ENCODE measurements at regions not wholly inside any gene's neighbourhood (a gene's known extent, or its start where the extent isn't known, plus 50 kb on each side); places are given as distances from the start of the nearest gene placed in this dataset.

DNA sequence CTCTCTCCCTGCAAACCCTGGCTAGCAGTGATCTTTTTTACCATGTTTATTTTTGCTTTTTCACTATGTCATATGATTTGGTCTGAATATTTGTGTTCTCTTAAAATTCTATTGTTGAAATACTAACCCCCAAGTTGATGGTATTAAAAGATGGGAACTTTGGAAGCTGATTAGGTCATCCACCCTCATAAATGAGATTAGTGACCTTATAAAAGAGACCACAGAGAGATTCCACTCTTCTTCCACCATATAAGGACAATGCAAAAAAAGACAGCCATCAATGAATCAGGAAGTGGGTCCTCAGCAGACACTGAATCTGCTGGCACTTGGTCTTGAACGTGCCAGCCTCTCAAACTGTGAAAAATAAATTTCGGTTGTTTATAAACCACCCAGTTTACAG, 112.8 kb upstream of the KCND2 start:
- H3K9me2 ChIP-seq (ENCODE audit: insufficient read depth): peaks cover 10% of the 10 kb centered on the region; the same call in 1 of the 2 replicates
- H3K36me3 Mint-ChIP-seq (ENCODE audit: low read depth): no peaks in the 10 kb centered on the region
- no peaks in the 10 kb centered on the region for H3K79me2 ChIP-seq (replicated peaks; ENCODE audit: insufficient read depth)
- H3K27me3 Mint-ChIP-seq (ENCODE audit: insufficient read depth, low read depth, poor library complexity): no peaks in the 10 kb centered on the region
- no peaks in the 10 kb centered on the region for H3K9me3 Mint-ChIP-seq
- TF ChIP-seq ZNF114 (CRISPR knock-in tag; IDR thresholded peaks at IDR 0.05) (no peak), NANOG (IDR thresholded peaks at IDR 0.05; ENCODE audit: borderline replicate concordance) (no peak), EZH2phosphoT487 (IDR thresholded peaks at IDR 0.05; ENCODE audit: unreplicated experiment) (no peak), JUNB (IDR thresholded peaks at IDR 0.05; ENCODE audit: unreplicated experiment) (no peak), EZH2 (IDR thresholded peaks at IDR 0.05; ENCODE audit: low read depth, unreplicated experiment) (no peak), ZNF331 (CRISPR knock-in tag; IDR thresholded peaks at IDR 0.05; ENCODE audit: low read depth) (no peak)
- TF ChIP-seq, protein P1, sequence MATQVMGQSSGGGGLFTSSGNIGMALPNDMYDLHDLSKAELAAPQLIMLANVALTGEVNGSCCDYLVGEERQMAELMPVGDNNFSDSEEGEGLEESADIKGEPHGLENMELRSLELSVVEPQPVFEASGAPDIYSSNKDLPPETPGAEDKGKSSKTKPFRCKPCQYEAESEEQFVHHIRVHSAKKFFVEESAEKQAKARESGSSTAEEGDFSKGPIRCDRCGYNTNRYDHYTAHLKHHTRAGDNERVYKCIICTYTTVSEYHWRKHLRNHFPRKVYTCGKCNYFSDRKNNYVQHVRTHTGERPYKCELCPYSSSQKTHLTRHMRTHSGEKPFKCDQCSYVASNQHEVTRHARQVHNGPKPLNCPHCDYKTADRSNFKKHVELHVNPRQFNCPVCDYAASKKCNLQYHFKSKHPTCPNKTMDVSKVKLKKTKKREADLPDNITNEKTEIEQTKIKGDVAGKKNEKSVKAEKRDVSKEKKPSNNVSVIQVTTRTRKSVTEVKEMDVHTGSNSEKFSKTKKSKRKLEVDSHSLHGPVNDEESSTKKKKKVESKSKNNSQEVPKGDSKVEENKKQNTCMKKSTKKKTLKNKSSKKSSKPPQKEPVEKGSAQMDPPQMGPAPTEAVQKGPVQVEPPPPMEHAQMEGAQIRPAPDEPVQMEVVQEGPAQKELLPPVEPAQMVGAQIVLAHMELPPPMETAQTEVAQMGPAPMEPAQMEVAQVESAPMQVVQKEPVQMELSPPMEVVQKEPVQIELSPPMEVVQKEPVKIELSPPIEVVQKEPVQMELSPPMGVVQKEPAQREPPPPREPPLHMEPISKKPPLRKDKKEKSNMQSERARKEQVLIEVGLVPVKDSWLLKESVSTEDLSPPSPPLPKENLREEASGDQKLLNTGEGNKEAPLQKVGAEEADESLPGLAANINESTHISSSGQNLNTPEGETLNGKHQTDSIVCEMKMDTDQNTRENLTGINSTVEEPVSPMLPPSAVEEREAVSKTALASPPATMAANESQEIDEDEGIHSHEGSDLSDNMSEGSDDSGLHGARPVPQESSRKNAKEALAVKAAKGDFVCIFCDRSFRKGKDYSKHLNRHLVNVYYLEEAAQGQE (IDR thresholded peaks at IDR 0.05; ENCODE audit: unreplicated experiment): no peak
- TF ChIP-seq, protein P2, sequence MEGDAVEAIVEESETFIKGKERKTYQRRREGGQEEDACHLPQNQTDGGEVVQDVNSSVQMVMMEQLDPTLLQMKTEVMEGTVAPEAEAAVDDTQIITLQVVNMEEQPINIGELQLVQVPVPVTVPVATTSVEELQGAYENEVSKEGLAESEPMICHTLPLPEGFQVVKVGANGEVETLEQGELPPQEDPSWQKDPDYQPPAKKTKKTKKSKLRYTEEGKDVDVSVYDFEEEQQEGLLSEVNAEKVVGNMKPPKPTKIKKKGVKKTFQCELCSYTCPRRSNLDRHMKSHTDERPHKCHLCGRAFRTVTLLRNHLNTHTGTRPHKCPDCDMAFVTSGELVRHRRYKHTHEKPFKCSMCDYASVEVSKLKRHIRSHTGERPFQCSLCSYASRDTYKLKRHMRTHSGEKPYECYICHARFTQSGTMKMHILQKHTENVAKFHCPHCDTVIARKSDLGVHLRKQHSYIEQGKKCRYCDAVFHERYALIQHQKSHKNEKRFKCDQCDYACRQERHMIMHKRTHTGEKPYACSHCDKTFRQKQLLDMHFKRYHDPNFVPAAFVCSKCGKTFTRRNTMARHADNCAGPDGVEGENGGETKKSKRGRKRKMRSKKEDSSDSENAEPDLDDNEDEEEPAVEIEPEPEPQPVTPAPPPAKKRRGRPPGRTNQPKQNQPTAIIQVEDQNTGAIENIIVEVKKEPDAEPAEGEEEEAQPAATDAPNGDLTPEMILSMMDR (conservative IDR thresholded peaks at IDR 0.05; ENCODE audit: low read depth in 2 of 2): no peak
- no peak overlapping the region for H3K4me3 ChIP-seq
- no peak for DNase-seq (ENCODE audit: low spot score)
- H3K27ac Mint-ChIP-seq: no peak overlapping the region
- H3K36me3 ChIP-seq (ENCODE audit: insufficient read depth): no peaks in the 10 kb centered on the region
- ATAC-seq: no peak
- no peaks in the 10 kb centered on the region for H3K4me1 ChIP-seq (ENCODE audit: insufficient read depth)
- no peaks in the 10 kb centered on the region for H3K27me3 ChIP-seq (ENCODE audit: insufficient read depth)
- H4K20me1 ChIP-seq (replicated peaks; ENCODE audit: insufficient read depth): no peaks in the 10 kb centered on the region
- no peak overlapping the region for H3K4me3 Mint-ChIP-seq
- H2AFZ ChIP-seq: no peak overlapping the region
- H3K27ac ChIP-seq (ENCODE audit: low read depth): no peak overlapping the region
- no peaks in the 10 kb centered on the region for H3K4me1 Mint-ChIP-seq
- no peak overlapping the region for H3K4me2 ChIP-seq
- H3F3A ChIP-seq (replicated peaks; ENCODE audit: low read depth): no peaks in the 10 kb centered on the region

DNA sequence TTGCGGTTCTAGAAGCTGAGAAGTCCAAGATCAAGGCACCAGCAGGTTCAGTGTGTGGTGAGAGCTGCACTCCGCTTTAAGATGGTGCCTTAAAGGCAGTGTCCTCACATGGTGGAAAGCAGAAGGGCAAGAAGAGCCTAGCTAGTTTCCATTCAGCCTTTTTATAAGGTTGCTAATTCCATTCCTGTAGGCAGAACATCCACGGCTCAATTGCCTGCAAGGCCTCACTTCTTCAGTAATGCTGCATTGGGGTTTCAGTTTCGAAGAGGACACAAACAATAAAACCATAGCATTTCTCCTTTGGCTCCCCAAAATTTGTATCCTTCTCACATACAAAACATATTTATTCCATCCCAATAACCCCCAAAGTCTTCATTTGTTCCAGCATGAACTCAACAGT, 109.5 kb upstream of the KCND2 start:
- H3K4me1 Mint-ChIP-seq: no peaks in the 10 kb centered on the region
- Histone ChIP-seq H2AFZ (no peak overlapping the region), H3K4me1 (ENCODE audit: insufficient read depth) (no peaks in the 10 kb centered on the region), H4K20me1 (replicated peaks; ENCODE audit: insufficient read depth) (no peaks in the 10 kb centered on the region), H3K4me2 (no peak overlapping the region), H3K79me2 (replicated peaks; ENCODE audit: insufficient read depth) (no peaks in the 10 kb centered on the region), H3F3A (replicated peaks; ENCODE audit: low read depth) (no peaks in the 10 kb centered on the region), H3K27ac (ENCODE audit: low read depth) (no peak overlapping the region), H3K4me3 (no peak overlapping the region), H3K36me3 (ENCODE audit: insufficient read depth) (no peaks in the 10 kb centered on the region; the same call in 1 of the 2 replicates), H3K27me3 (ENCODE audit: insufficient read depth) (no peaks in the 10 kb centered on the region), H3K9me2 (ENCODE audit: insufficient read depth) (peaks cover 12% of the 10 kb centered on the region; the same call in 1 of the 2 replicates)
- no peak overlapping the region for H3K27ac Mint-ChIP-seq
- no peaks in the 10 kb centered on the region for H3K27me3 Mint-ChIP-seq (ENCODE audit: insufficient read depth, low read depth, poor library complexity)
- no peak for ATAC-seq
- no peak for DNase-seq (ENCODE audit: low spot score)
- H3K4me3 Mint-ChIP-seq: no peak overlapping the region
- TF ChIP-seq STAT1 (IDR thresholded peaks at IDR 0.05; ENCODE audit: unreplicated experiment) (no peak), NANOG (IDR thresholded peaks at IDR 0.05; ENCODE audit: borderline replicate concordance) (no peak)
- H3K36me3 Mint-ChIP-seq (ENCODE audit: low read depth): peaks cover 7% of the 10 kb centered on the region; the same call in 2 of the 3 replicates
- H3K9me3 Mint-ChIP-seq: peaks cover 13% of the 10 kb centered on the region

All from GM23338 (cell line).